Lung (tissue), 11 donors: ENCODE measurements at regions not wholly inside any gene's neighbourhood (a gene's known extent, or its start where the extent isn't known, plus 50 kb on each side); places are given as distances from the start of the nearest gene placed in this dataset.
A peak's percentile ranks its signal among the peaks of the same experiment; 100 is the strongest.

Experiments used
- ATAC-seq: fragments of 200-7000 bp; cut with Tn5 transposase; one replicate; pipeline ENCODE4 v1.9.1; 2020; ENCODE audit warnings: moderate number of reproducible peaks; ENCODE audit not compliant: insufficient read depth, low FRiP score
- DNase-seq, 3 donors: peaks; one replicate each; pipeline ENCODE4 v3.0.0-alpha.2; 2013 to 2017
- H3K27ac ChIP-seq, 2 donors: one replicate each; pipeline ENCODE4 v1.5.1; 2013; ENCODE audit warnings: mild to moderate bottlenecking in 2 of 2, moderate library complexity in 2 of 2, control low read depth in 1 of 2, inconsistent platforms in 1 of 2, low read depth in 1 of 2, low read length in 1 of 2
- H3K27me3 ChIP-seq, 3 donors: one replicate each; pipeline ENCODE4 v1.5.1; 2013; ENCODE audit warnings: low read length in 2 of 3; ENCODE audit not compliant: control insufficient read depth in 3 of 3, insufficient read depth in 3 of 3
- H3K36me3 ChIP-seq, 4 donors: one replicate each; pipeline ENCODE4 v1.5.1; 2013; ENCODE audit warnings: low read length in 4 of 4, mild to moderate bottlenecking in 1 of 4, moderate library complexity in 1 of 4; ENCODE audit not compliant: control insufficient read depth in 4 of 4, insufficient read depth in 4 of 4
- H3K4me1 ChIP-seq, 5 donors: one replicate each; pipeline ENCODE4 v1.5.1; 2013; ENCODE audit warnings: low read length in 5 of 5, mild to moderate bottlenecking in 2 of 5, moderate library complexity in 1 of 5; ENCODE audit not compliant: control insufficient read depth in 5 of 5, insufficient read depth in 5 of 5
- H3K4me3 ChIP-seq: one replicate; pipeline ENCODE4 v1.5.1; 2013; ENCODE audit warnings: mild to moderate bottlenecking, control low read depth, moderate library complexity
- H3K9ac ChIP-seq, 2 donors: one replicate each; pipeline ENCODE4 v1.5.1; 2013; ENCODE audit warnings: low read length in 2 of 2, control low read depth in 1 of 2; ENCODE audit not compliant: insufficient read depth in 1 of 2
- H3K9me3 ChIP-seq, 4 donors: one replicate each; pipeline ENCODE4 v1.5.1; 2013; ENCODE audit warnings: low read length in 3 of 4, mild to moderate bottlenecking in 1 of 4, moderate library complexity in 1 of 4; ENCODE audit not compliant: control insufficient read depth in 4 of 4, insufficient read depth in 3 of 4
- CTCF ChIP-seq: IDR thresholded peaks from 2 replicates; pipeline ENCODE4 v1.5.1; 2012; ENCODE audit warnings: mild to moderate bottlenecking; ENCODE audit errors: control extremely low read depth, extremely low read depth
- WGBS, 2 donors: extraction: QIAGEN DNeasy Blood & Tissue Kit; methylation state at CpG; one replicate each; pipeline ENCODE4 v1.1.7; 2013; 5-methylcytosine and 5-hydroxymethylcytosine counted together
- donor health status: control.
- donor health status: control.
- donor health status: Bipolar disorder and iron deficiency.
- donor health status: healthy.
- donor health status: DM: yes; HTN: yes; CAD: no.

DNA sequence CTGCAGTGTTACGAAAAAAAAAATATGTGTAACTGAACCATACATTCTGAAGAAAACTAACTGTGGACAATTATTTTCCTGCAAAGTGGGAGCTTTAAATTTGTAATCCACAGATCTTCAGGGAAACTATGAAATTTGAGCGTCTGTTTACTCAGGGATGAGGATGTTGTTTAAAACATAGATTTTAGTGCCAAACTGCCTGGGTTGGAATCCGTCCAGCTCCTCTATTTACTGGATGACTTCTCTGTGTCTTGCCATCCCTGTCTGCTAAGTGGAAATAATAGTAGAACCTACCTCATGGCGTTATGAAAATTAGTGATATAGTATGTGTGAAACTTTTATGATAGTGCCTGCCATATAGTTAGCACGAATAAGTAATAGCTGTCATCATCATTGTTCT lies 666.5 kb downstream of the SQOR start:
- 60 to 68% methylated on average over 5 of the region's 5 CpGs for WGBS, 2 donors
- DNase-seq = peak; percentile 57 to 81 (median 79)
- H3K27ac ChIP-seq = no peak overlapping the region
- TF ChIP-seq CTCF = no peak
- no peaks in the 10 kb centered on the region for H3K9me3 ChIP-seq
- no peak overlapping the region for H3K4me3 ChIP-seq
- no peaks in the 10 kb centered on the region for H3K27me3 ChIP-seq
- peaks cover 0 to 45% (median 3%) of the 10 kb centered on the region in 5 donors for H3K4me1 ChIP-seq
- no peak for ATAC-seq
- H3K9ac ChIP-seq = no peak overlapping the region
- H3K36me3 ChIP-seq = no peaks in the 10 kb centered on the region

GRCh38 chr15:46301826-46302225 lies 667.0 kb downstream of the SQOR start:
- DNase-seq (peak in 2 of 3 donors; percentile 69 to 84), ATAC-seq (no peak)
- no peak overlapping the region for H3K4me3 ChIP-seq
- H3K4me1 ChIP-seq = peaks cover 0 to 45% (median 3%) of the 10 kb centered on the region in 5 donors
- no peaks in the 10 kb centered on the region for H3K9me3 ChIP-seq
- TF ChIP-seq CTCF = no peak
- no peak overlapping the region for H3K9ac ChIP-seq
- H3K27ac ChIP-seq = no peak overlapping the region
- WGBS, 2 donors = 68 to 81% methylated on average over 6 of the region's 6 CpGs
- no peaks in the 10 kb centered on the region for H3K36me3 ChIP-seq
- H3K27me3 ChIP-seq = no peaks in the 10 kb centered on the region

DNA sequence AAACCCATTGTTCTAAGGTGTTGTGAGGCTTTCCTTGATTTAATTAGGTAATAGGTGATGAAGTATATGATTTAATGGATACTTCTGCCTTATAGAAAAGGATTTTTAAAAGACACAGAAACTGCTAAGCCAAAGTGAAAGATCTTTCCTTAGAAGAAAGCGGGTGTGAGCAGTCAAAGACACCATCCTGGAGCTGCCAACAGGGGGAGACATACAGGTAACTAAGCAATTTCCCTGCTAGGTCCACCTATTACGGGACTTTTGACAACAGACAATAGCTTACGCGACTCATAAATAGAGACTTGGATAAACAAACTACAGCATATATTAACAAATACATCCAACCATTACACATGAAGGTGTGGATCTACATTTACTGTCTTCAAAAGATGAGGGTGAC lies 669.5 kb downstream of the SQOR start:
- Histone ChIP-seq H3K27me3 (no peaks in the 10 kb centered on the region), H3K9ac (no peak overlapping the region), H3K4me3 (no peak overlapping the region), H3K4me1 (peaks cover 0 to 46% (median 0%) of the 10 kb centered on the region in 5 donors), H3K9me3 (no peaks in the 10 kb centered on the region), H3K36me3 (no peaks in the 10 kb centered on the region), H3K27ac (no peak overlapping the region)
- DNase-seq (no peak), ATAC-seq (no peak)
- WGBS, 2 donors = 78 to 80% methylated on average over 4 of the region's 4 CpGs
- no peak for TF ChIP-seq CTCF

DNA sequence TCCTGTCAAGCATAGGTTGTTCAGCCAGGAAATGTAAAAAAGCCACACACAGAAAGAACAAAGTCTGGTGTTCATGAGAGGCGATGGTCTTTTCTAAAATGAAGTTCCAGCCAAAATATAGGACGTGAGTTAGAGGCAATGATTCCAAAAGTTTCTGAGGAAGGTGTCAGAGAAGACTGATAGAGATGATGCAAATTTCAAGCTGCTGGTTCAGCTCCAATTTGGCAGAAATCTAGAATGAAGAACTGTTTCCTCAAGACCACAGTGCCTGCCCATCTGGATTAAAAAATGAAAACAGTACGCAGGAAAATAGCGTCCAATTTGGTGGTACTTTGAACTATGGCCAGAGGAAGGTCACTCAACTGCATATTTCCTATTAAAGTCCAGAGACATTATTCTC lies 672.9 kb downstream of the SQOR start:
- Histone ChIP-seq H3K9ac (no peak overlapping the region), H3K27ac (no peak overlapping the region), H3K36me3 (no peaks in the 10 kb centered on the region), H3K4me1 (peaks cover 0 to 13% (median 0%) of the 10 kb centered on the region in 5 donors), H3K9me3 (no peaks in the 10 kb centered on the region), H3K4me3 (no peak overlapping the region), H3K27me3 (no peaks in the 10 kb centered on the region)
- no peak for ATAC-seq
- WGBS, 2 donors = 53 to 74% methylated on average over 4 of the region's 4 CpGs
- peak; percentile 32 to 92 (median 81) for DNase-seq
- TF ChIP-seq CTCF = no peak
